Fibroblast of lung (primary cell): ENCODE measurements at regions not wholly inside any gene's neighbourhood (a gene's known extent, or its start where the extent isn't known, plus 50 kb on each side); places are given as distances from the start of the nearest gene placed in this dataset.

Experiments
- EZH2 ChIP-seq: IDR thresholded peaks from 2 replicates; pipeline ENCODE4 v1.5.1; 2012; ENCODE audit warnings: low read length, control low read depth, mild to moderate bottlenecking; ENCODE audit errors: missing control alignments
- TF ChIP-seq, protein P1 (sequence below), 2 donors: IDR thresholded peaks in 1 of 2; conservative IDR thresholded peaks in 1 of 2; 1 replicate in 1 of 2; 2 replicates in 1 of 2; pipeline ENCODE4 v1.5.1; 2011 to 2012; ENCODE audit warnings: low read length in 2 of 2, control low read depth in 1 of 2, inconsistent platforms in 1 of 2, low read depth in 1 of 2, mild to moderate bottlenecking in 1 of 2

- TF ChIP-seq, protein P1, sequence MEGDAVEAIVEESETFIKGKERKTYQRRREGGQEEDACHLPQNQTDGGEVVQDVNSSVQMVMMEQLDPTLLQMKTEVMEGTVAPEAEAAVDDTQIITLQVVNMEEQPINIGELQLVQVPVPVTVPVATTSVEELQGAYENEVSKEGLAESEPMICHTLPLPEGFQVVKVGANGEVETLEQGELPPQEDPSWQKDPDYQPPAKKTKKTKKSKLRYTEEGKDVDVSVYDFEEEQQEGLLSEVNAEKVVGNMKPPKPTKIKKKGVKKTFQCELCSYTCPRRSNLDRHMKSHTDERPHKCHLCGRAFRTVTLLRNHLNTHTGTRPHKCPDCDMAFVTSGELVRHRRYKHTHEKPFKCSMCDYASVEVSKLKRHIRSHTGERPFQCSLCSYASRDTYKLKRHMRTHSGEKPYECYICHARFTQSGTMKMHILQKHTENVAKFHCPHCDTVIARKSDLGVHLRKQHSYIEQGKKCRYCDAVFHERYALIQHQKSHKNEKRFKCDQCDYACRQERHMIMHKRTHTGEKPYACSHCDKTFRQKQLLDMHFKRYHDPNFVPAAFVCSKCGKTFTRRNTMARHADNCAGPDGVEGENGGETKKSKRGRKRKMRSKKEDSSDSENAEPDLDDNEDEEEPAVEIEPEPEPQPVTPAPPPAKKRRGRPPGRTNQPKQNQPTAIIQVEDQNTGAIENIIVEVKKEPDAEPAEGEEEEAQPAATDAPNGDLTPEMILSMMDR (conservative IDR thresholded peaks at IDR 0.05 in 1 of 2, IDR thresholded peaks at IDR 0.05 in 1 of 2; ENCODE audit: low read depth in 1 of 2, low read length in 2 of 2), result no peak
- no peak for TF ChIP-seq EZH2
Measured at GRCh38 chr3:176087066-176087697, 1110.1 kb downstream of the TBL1XR1 start.
